ENCODE measurements at regions not wholly inside any gene's neighbourhood (a gene's known extent, or its start where the extent isn't known, plus 50 kb on each side); places are given as distances from the start of the nearest gene placed in this dataset.

DNA sequence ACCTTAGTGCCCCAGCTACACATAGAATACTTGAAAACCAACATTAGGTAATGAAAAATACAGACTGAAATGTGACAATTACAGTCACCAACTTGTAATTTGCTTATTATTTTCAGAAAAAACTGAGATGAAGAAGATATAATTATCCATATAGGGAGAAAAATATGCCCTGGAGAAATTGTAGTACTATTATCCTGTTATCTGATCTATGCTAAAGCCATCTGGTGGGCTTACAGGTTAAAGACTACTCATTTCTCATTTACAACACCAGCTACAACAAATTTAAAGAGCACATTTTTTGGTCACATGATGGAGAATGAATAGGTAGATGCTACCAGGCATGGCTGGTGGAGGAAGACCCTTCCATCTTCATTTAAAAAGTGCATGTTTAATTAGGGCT, 79.6 kb upstream of the NYAP2 start:
- dilution Hi-C loops (cut with MboI; ENCODE audit: extremely low pct_ligation_motif_present, low sequenced_read_pairs) = no loop called here
- Histone ChIP-seq H3K36me3 (ENCODE audit: control insufficient read depth in 2 of 2, extremely low read depth in 1 of 2, insufficient read depth in 2 of 2, low read length in 2 of 2) (no peaks in the 10 kb centered on the region), H3K9me3 (replicated peaks; ENCODE audit: control insufficient read depth, insufficient read depth, low read length) (peaks cover 2% of the 10 kb centered on the region), H3K4me1 (ENCODE audit: control insufficient read depth, extremely low read depth, insufficient read depth, low read length) (no peaks in the 10 kb centered on the region), H3K9ac (replicated peaks; ENCODE audit: extremely low read depth, insufficient read depth, low read length) (no peak overlapping the region), H3K4me2 (ENCODE audit: insufficient read depth, low read length) (no peak overlapping the region), H2AFZ (ENCODE audit: low read depth, low read length) (no peak overlapping the region), H3K9me1 (replicated peaks; ENCODE audit: control insufficient read depth, extremely low read depth, insufficient read depth, low read length) (no peaks in the 10 kb centered on the region), H3K27me3 (ENCODE audit: control insufficient read depth in 2 of 2, insufficient read depth in 2 of 2, low read length in 2 of 2) (no peaks in the 10 kb centered on the region), H4K20me1 (replicated peaks; ENCODE audit: control insufficient read depth, extremely low read depth, insufficient read depth, low read length) (no peaks in the 10 kb centered on the region), H3K4me3 (replicated peaks in 1 of 3; ENCODE audit: insufficient read depth in 1 of 3, low read depth in 1 of 3, low read length in 3 of 3) (no peak overlapping the region), H3K27ac (ENCODE audit: insufficient read depth, low read depth, low read length) (no peak overlapping the region), H3K79me2 (ENCODE audit: control insufficient read depth, insufficient read depth, low read length) (no peaks in the 10 kb centered on the region)
- no TSS peak for BruUV-seq (replicated peaks)
- FAIRE-seq (no peak), DNase-seq (ENCODE audit: low read depth, low spot score) (no peak)
- ChIA-PET POLR2A (no interaction called here), CTCF (no interaction called here)
- intact Hi-C loops (cut with micrococcal nuclease) = no loop called here
- TF ChIP-seq FOS (IDR thresholded peaks at IDR 0.05; ENCODE audit: borderline replicate concordance, insufficient read depth, low read length) (no peak), POLR2A (IDR thresholded peaks at IDR 0.05; ENCODE audit: low read depth, low read length) (no peak), GATA2 (IDR thresholded peaks at IDR 0.05; ENCODE audit: insufficient read depth, insufficient read length, low read depth, low read length) (no peak), JUN (IDR thresholded peaks at IDR 0.05; ENCODE audit: borderline replicate concordance, insufficient read depth, insufficient read length, low read depth) (no peak), POLR2AphosphoS5 (IDR thresholded peaks at IDR 0.05; ENCODE audit: insufficient read depth, low read depth, low read length) (no peak), EZH2 (IDR thresholded peaks at IDR 0.05; ENCODE audit: borderline replicate concordance, low read depth, low read length, severe bottlenecking) (no peak), MYC (IDR thresholded peaks at IDR 0.05; ENCODE audit: low read depth, low read length) (no peak)
- TF ChIP-seq, protein P1, sequence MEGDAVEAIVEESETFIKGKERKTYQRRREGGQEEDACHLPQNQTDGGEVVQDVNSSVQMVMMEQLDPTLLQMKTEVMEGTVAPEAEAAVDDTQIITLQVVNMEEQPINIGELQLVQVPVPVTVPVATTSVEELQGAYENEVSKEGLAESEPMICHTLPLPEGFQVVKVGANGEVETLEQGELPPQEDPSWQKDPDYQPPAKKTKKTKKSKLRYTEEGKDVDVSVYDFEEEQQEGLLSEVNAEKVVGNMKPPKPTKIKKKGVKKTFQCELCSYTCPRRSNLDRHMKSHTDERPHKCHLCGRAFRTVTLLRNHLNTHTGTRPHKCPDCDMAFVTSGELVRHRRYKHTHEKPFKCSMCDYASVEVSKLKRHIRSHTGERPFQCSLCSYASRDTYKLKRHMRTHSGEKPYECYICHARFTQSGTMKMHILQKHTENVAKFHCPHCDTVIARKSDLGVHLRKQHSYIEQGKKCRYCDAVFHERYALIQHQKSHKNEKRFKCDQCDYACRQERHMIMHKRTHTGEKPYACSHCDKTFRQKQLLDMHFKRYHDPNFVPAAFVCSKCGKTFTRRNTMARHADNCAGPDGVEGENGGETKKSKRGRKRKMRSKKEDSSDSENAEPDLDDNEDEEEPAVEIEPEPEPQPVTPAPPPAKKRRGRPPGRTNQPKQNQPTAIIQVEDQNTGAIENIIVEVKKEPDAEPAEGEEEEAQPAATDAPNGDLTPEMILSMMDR (IDR thresholded peaks at IDR 0.05; ENCODE audit: extremely low read depth in 1 of 2, insufficient read depth in 1 of 2, low read depth in 1 of 2, low read length in 2 of 2) = no peak
- TF ChIP-seq, protein P2, sequence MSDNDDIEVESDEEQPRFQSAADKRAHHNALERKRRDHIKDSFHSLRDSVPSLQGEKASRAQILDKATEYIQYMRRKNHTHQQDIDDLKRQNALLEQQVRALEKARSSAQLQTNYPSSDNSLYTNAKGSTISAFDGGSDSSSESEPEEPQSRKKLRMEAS (IDR thresholded peaks at IDR 0.05; ENCODE audit: insufficient read depth, insufficient read length) = no peak

Data from endothelial cell of umbilical vein (primary cell).